Activated naive CD8-positive, alpha-beta T cell (primary cell): ENCODE measurements at regions not wholly inside any gene's neighbourhood (a gene's known extent, or its start where the extent isn't known, plus 50 kb on each side); places are given as distances from the start of the nearest gene placed in this dataset.
"Not testable (repeated sequence)": the region's sequence is repeated elsewhere in the genome, so short reads cannot be mapped to it uniquely, and the experiment has no call there.

Experiments
- H3K27ac Mint-ChIP-seq: one replicate; pipeline ENCODE4 v1.8.0; 2021; ENCODE audit warnings: mixed read lengths
- H3K27me3 Mint-ChIP-seq: one replicate; pipeline ENCODE4 v1.8.0; 2021; ENCODE audit warnings: mixed read lengths
- H3K36me3 Mint-ChIP-seq: one replicate; pipeline ENCODE4 v1.8.0; 2021; ENCODE audit warnings: mixed read lengths
- H3K4me1 Mint-ChIP-seq: one replicate; pipeline ENCODE4 v1.8.0; 2021; ENCODE audit warnings: low read depth, mixed read lengths
- H3K4me3 Mint-ChIP-seq: one replicate; pipeline ENCODE4 v1.8.0; 2021; ENCODE audit warnings: mild to moderate bottlenecking, mixed read lengths
- H3K9me3 Mint-ChIP-seq: one replicate; pipeline ENCODE4 v1.8.0; 2021; ENCODE audit warnings: low read depth, mixed read lengths

DNA sequence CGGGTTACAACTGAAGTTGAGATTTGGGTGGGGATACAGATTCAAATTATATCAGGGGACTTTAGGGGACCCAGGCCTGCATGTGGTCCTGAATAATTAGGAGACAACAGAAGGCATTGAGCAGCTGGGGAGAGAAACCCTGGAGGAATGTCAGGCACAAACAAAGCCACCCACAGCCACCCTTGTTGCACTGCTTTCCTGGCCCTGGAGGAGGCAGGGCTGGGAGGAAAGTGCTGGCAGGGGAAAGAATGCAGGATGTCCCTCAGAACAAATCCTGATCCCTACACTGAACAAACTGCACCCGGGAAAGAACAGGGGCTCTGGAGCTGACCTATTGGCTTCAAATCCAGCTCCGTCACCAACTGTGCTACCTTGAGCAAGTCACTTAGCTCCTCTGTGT is 214.1 kb upstream of the ATP6AP2 start:
- H3K9me3 Mint-ChIP-seq: no peaks in the 10 kb centered on the region
- H3K27me3 Mint-ChIP-seq: no peaks in the 10 kb centered on the region
- peaks cover 3% of the 10 kb centered on the region for H3K36me3 Mint-ChIP-seq

DNA sequence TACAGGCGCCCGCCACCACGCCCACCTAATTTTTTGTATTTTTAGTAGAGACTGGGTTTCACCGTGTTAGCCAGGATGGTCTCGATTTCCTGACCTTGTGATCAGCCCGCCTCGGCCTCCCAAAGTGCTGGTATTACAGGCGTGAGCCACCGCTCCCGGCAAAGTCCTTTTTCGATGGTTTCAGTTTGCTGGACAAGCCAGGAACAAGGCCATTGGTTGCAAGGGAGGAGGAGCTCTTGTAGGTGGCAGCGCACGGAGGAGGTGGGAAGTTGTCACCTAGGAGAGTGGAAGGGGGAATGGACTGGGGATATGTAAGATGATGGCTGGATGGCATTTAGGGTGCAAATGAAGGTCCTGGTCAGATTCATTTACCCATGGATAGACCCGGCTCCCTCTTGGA is 218.5 kb upstream of the ATP6AP2 start:
- not testable (repeated sequence) for H3K9me3 Mint-ChIP-seq, H3K36me3 Mint-ChIP-seq, H3K4me3 Mint-ChIP-seq, H3K27me3 Mint-ChIP-seq, H3K27ac Mint-ChIP-seq, H3K4me1 Mint-ChIP-seq

More for the DNA sequence above, 214.1 kb upstream of the ATP6AP2 start:
- no peak overlapping the region for H3K4me3 Mint-ChIP-seq
- no peak overlapping the region for H3K27ac Mint-ChIP-seq
- H3K4me1 Mint-ChIP-seq: no peaks in the 10 kb centered on the region

DNA sequence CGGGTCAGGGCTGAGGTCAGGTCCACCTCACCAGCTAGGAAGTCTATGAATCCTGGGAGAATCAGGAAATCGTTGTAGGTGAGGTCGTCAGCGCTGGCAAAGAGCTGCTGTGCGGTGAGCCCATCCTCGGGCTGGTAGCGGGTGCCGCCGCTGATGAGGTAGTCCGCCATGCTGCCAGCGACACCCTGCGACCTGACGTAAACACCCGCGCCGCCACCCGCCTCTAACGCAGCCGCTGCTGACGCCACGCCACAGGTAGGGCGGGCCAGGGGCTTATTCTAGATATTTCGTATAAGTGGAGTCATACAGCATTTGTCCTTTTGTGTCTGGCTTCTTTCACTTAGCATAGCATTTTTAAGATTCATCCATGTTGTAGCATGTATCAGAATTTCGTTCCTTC is 220.2 kb upstream of the ATP6AP2 start:
- H3K27ac Mint-ChIP-seq: no peak overlapping the region
- H3K27me3 Mint-ChIP-seq: no peaks in the 10 kb centered on the region
- no peaks in the 10 kb centered on the region for H3K9me3 Mint-ChIP-seq
- no peak overlapping the region for H3K4me3 Mint-ChIP-seq
- H3K36me3 Mint-ChIP-seq: peaks cover 3% of the 10 kb centered on the region
- H3K4me1 Mint-ChIP-seq: no peaks in the 10 kb centered on the region

DNA sequence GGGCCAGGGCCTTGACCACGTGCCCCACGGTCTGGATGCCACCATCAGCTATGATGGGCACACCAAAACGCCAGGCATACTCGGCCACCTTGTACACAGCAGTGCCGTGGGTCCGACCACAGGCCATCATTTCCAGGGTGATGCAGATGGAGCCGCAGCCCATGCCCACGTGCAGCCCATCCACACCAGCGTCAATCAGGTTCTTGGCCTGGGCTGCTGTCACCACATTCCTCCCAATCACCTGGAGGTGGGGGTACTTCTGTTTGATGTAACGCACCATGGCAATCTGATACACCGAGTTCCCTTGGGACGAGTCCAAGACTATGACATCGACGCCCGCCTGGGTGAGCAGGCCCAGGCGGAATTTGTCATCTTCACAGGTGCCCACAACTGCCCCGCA is 221.2 kb upstream of the ATP6AP2 start:
- Mint-ChIP-seq H3K27me3 (no peaks in the 10 kb centered on the region), H3K36me3 (no peaks in the 10 kb centered on the region), H3K4me1 (no peaks in the 10 kb centered on the region), H3K4me3 (no peak overlapping the region), H3K27ac (no peak overlapping the region), H3K9me3 (no peaks in the 10 kb centered on the region)

DNA sequence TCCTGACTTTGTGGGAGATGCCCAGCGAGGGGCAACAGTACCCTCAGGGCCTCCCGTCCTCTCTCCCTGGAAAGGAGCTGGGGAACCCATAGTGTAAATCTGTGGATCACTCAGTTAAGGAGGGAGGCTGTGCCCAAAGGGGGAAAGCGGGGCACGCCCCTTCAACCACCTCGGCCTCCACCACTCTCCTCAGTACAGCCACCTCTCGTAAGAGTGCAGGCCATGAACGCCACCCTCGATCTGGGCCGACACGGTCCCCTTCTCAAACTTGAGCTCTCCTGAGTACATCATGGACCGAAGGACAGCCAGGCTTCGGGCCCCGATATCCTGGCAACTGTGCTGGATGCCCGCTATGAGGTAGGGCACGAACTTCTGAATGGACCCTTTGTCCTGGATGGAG is 221.8 kb upstream of the ATP6AP2 start:
- Mint-ChIP-seq H3K27me3 (no peaks in the 10 kb centered on the region), H3K4me3 (no peak overlapping the region), H3K36me3 (no peaks in the 10 kb centered on the region), H3K4me1 (no peaks in the 10 kb centered on the region), H3K9me3 (no peaks in the 10 kb centered on the region), H3K27ac (no peak overlapping the region)

DNA sequence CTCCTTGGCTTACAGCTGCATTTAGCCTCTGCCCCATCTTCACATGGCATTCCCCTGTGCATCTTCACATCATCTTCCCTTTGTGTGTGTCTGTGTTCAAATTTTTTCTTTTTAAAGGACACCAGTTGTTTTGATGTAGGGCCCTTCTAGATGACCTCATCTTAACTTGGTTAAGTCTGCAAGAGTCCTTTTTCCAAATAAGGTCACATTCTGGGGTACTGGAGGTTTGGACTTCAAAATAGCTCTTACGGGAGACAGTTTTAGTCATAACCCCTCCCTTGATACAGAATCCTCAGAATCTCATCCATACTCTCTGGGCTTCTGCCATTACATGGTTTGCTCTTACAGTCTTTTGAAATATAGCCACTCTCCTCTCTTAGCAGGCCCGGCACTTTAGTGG is 231.5 kb upstream of the ATP6AP2 start:
- Mint-ChIP-seq H3K9me3 (no peaks in the 10 kb centered on the region), H3K36me3 (peaks cover 2% of the 10 kb centered on the region), H3K27ac (no peak overlapping the region), H3K4me1 (no peaks in the 10 kb centered on the region), H3K4me3 (no peak overlapping the region), H3K27me3 (no peaks in the 10 kb centered on the region)

DNA sequence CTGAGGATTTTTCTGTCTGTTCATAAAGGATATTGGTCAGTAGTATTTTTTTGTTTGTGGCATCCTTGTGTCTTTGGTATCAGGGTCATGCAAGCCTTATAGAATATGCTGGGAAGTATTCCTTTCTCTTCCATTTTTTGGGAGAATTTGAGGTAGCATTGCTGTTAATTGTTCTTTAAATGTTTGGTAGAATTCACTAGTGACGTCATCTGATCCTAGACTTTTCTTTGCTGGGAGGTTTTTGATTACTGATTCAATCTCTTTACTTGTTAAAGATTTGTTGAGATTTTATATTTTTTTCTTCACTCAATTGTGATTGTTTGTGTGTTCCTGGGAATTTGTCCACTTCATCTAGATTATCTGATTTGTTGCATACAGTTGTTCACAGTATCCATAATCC is 234.4 kb upstream of the ATP6AP2 start:
- Mint-ChIP-seq H3K36me3 (peaks cover 2% of the 10 kb centered on the region), H3K27ac (no peak overlapping the region), H3K4me3 (no peak overlapping the region), H3K4me1 (no peaks in the 10 kb centered on the region), H3K9me3 (no peaks in the 10 kb centered on the region), H3K27me3 (no peaks in the 10 kb centered on the region)

DNA sequence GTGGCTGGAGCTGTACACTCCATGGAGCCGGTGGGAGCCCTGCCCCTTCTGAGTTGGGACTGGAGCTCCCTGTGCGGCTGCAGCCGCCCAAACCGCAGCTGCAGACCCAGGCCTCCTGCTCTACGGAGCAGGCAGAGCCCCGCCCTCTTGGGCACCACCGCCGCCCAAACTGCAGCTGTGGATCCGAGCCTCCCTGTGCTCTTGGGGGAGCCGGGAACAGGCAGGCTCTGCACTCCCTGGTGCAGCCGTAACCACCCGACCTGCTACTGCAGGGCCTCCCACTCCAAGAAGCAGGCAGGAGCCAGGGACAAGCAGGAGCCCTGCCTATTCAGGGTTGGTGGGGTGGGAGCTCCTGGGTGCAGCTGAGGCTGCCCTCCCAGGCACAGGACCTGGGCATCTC is 237.5 kb upstream of the ATP6AP2 start:
- Mint-ChIP-seq H3K27ac (no peak overlapping the region), H3K36me3 (peaks cover 2% of the 10 kb centered on the region), H3K4me3 (no peak overlapping the region), H3K4me1 (no peaks in the 10 kb centered on the region), H3K27me3 (no peaks in the 10 kb centered on the region), H3K9me3 (no peaks in the 10 kb centered on the region)

DNA sequence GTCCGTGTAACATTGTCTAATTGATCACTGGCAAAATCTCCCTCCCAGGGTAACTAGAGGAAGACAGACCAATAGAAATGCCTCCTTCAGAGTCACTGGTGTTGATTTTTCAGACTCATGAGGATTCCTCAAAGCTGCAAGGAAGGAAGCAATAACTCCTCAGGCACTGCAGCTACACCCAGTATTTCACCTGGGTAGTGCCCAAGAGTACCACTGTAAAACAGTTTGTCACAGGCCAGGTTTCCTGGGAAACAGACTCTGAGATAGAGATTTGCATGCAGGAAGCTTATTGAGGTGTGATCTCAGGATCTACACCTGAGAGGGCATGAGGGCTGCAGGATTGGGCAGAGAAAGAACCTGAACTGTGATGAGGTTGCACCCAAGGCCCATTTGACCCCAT is 240.7 kb upstream of the ATP6AP2 start:
- no peaks in the 10 kb centered on the region for H3K4me1 Mint-ChIP-seq
- H3K9me3 Mint-ChIP-seq: no peaks in the 10 kb centered on the region
- no peaks in the 10 kb centered on the region for H3K36me3 Mint-ChIP-seq
- H3K4me3 Mint-ChIP-seq: no peak overlapping the region
- H3K27ac Mint-ChIP-seq: no peak overlapping the region
- H3K27me3 Mint-ChIP-seq: no peaks in the 10 kb centered on the region

DNA sequence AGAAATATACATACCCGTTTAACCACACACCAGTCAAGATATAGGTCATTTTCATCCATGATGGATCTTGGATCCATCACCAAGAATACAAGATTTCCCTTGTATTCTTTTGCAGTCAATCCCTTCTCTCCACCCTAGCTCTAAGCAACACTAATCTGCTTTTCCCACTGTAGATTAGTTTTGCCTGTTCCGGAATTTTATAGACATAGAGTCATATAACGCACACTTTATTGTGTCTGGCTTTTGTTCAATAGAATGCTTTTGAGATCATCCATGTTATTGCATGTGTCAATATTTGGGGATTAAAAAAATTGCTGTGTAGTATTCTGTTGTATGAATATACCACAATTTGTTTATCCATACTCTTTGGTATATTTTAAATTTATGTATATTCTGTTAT is 235.6 kb upstream of the BCOR start:
- peaks cover 4% of the 10 kb centered on the region for H3K4me1 Mint-ChIP-seq
- H3K27me3 Mint-ChIP-seq: no peaks in the 10 kb centered on the region
- no peak overlapping the region for H3K27ac Mint-ChIP-seq
- H3K9me3 Mint-ChIP-seq: no peaks in the 10 kb centered on the region
- no peaks in the 10 kb centered on the region for H3K36me3 Mint-ChIP-seq
- no peak overlapping the region for H3K4me3 Mint-ChIP-seq

DNA sequence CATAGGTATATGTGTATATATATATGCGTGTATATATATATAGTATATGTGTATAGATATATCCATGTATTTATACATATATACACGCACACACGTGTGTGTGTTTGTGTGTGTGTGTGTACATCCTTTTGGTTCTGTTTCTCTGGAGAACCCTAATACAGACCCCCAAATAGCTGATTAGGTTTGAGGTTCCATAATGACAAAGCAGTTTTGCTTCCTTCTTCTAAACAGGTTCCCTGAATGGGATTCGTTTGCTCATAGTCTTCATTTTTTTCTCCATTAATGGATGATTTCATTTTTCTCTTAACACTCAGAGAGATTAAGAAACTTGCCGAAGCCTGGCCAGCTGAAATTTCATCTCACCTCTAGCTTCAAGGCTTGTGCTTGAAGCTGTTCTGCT is 234.0 kb upstream of the BCOR start:
- no peaks in the 10 kb centered on the region for H3K9me3 Mint-ChIP-seq
- H3K4me3 Mint-ChIP-seq: no peak overlapping the region
- no peak overlapping the region for H3K27ac Mint-ChIP-seq
- H3K27me3 Mint-ChIP-seq: no peaks in the 10 kb centered on the region
- H3K4me1 Mint-ChIP-seq: peaks cover 4% of the 10 kb centered on the region
- no peaks in the 10 kb centered on the region for H3K36me3 Mint-ChIP-seq

DNA sequence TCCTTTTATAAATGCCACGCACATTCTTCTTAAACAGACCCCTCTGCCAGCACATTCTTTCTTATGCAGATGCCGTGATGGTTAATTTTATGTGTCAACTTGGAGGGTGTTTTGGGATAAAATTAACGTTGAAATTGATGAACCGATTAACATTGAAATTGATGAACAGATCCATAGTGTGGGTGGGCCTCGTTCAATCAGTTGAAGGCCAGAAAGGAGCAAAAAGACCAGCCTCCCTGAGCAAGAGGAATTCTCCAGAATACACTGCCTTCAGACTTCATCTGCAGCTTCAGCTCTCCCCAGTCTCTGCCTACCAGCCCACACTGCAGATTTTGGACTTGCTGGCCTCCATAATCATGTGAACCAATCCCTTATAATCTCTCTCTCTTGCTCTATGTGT is 233.6 kb upstream of the BCOR start:
- H3K27ac Mint-ChIP-seq: no peak overlapping the region
- H3K36me3 Mint-ChIP-seq: no peaks in the 10 kb centered on the region
- H3K9me3 Mint-ChIP-seq: no peaks in the 10 kb centered on the region
- peaks cover 4% of the 10 kb centered on the region for H3K4me1 Mint-ChIP-seq
- H3K4me3 Mint-ChIP-seq: no peak overlapping the region
- H3K27me3 Mint-ChIP-seq: no peaks in the 10 kb centered on the region

DNA sequence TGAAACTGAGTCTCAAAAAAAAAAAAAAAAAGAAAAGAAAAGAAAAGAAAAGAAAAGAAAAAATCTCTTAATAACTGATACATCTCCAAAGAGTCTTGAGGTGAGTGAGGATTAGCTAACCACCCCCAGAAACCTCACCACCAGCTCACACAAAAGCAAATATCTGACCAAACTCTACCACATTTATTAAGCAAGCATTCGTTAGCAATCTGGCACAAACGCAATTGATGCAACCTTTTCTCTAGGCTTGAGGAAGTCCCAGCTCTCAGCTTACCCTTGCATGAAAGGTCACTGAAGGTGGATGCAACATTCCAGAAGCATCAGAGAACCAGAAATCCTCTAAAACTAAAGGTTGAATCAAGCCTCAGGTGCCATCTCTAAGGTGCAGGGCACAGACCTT is 231.9 kb upstream of the BCOR start:
- H3K27me3 Mint-ChIP-seq: no peaks in the 10 kb centered on the region
- H3K4me3 Mint-ChIP-seq: no peak overlapping the region
- H3K36me3 Mint-ChIP-seq: no peaks in the 10 kb centered on the region
- peaks cover 4% of the 10 kb centered on the region for H3K4me1 Mint-ChIP-seq
- no peaks in the 10 kb centered on the region for H3K9me3 Mint-ChIP-seq
- H3K27ac Mint-ChIP-seq: no peak overlapping the region

DNA sequence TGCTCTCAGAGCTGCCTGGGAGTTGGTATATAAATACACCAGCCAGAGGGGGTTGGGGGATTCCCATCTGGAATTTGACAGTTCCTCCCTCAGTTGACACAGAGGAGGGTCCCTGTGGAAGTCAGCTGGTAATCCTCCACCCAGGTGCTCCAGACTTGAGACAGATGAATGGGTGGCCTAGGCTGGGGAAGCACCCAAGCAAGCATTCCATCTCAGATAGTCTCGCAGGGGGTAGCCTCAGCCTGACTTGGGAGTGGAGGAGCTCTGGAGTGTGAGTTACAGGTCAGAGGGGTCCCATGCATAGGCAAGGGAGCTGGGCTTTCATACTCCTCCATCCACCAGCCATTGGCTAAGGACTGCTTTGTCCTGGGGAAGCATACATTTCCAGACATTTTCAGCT is 229.3 kb upstream of the BCOR start:
- no peak overlapping the region for H3K4me3 Mint-ChIP-seq
- no peaks in the 10 kb centered on the region for H3K36me3 Mint-ChIP-seq
- H3K4me1 Mint-ChIP-seq: no peaks in the 10 kb centered on the region
- no peaks in the 10 kb centered on the region for H3K27me3 Mint-ChIP-seq
- H3K9me3 Mint-ChIP-seq: no peaks in the 10 kb centered on the region
- no peak overlapping the region for H3K27ac Mint-ChIP-seq

DNA sequence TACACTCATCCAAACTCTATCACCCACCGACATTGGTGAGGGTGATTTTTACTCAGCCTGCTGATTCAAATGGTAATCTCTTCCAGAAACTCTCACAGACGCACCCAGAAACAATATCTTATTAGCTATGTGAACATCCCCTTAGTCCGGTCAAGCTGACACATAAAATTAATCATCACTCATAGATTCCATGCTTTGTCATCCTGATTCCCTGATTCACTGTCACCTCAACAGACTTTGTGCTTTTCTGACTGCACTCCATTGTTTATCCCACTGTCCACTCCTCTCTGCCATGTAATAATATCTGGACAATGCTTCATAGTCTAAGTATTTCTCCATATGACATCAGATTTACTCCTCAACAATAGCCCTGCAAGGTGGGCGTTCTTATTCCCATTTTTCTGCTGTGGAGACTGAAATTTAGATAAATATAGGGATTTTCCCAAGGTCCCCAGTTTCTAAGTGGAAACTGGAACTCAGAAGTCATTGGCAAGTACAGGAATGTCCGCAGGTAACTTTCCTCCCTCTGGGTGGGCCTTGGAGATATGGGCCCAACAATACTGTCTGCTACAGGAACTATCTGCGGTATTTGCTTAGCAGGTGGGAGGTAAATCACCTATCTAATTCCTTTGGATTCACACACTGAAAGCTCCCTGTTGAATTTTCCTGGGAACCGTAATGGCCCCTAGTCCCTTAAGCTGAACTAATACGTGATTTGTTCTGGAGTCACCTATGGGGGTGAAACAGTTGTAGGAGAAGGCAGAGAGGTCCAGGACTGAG is 228.6 kb upstream of the BCOR start:
- H3K4me3 Mint-ChIP-seq: no peak overlapping the region
- no peaks in the 10 kb centered on the region for H3K36me3 Mint-ChIP-seq
- no peak overlapping the region for H3K27ac Mint-ChIP-seq
- H3K9me3 Mint-ChIP-seq: no peaks in the 10 kb centered on the region
- H3K4me1 Mint-ChIP-seq: no peaks in the 10 kb centered on the region
- no peaks in the 10 kb centered on the region for H3K27me3 Mint-ChIP-seq

DNA sequence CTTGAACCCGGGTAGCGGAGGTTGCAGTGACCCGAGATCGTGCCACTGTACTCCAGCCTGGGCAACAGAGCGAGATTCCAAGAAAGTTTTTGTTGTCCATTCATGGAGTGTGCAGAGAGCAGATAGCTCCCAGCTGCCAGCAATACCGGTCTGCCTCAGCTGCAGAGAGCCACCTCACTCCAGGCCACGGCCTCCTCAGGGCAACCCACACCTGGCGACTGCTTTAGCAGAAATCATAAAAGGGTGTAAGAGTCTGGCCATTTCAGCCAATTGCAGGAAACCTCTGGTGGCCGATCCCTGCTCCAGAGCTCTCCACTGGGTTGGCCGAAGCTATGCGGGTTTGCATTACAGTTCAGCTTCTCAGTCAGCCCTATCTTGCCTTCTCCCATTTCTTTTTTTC is 227.4 kb upstream of the BCOR start:
- no peaks in the 10 kb centered on the region for H3K4me1 Mint-ChIP-seq
- H3K36me3 Mint-ChIP-seq: no peaks in the 10 kb centered on the region
- peaks cover 11% of the 10 kb centered on the region for H3K9me3 Mint-ChIP-seq
- H3K27me3 Mint-ChIP-seq: no peaks in the 10 kb centered on the region
- no peak overlapping the region for H3K27ac Mint-ChIP-seq
- H3K4me3 Mint-ChIP-seq: no peak overlapping the region
